Parathyroid adenoma (tissue), 2 donors: ENCODE measurements at regions not wholly inside any gene's neighbourhood (a gene's known extent, or its start where the extent isn't known, plus 50 kb on each side); places are given as distances from the start of the nearest gene placed in this dataset.
A peak's percentile ranks its signal among the peaks of the same experiment; 100 is the strongest.

ENCODE experiments used
- H2AFZ ChIP-seq: fragments of 300-600 bp; sonication (generic); one replicate; pipeline ENCODE4 v1.7.0; 2017; ENCODE audit warnings: antibody characterized with exemption, mild to moderate bottlenecking
- H3K27ac ChIP-seq: fragments of 300-600 bp; sonication (generic); one replicate; pipeline ENCODE4 v1.7.0; 2017
- H3K27me3 ChIP-seq: fragments of 300-600 bp; sonication (generic); one replicate; pipeline ENCODE4 v1.7.0; 2017; ENCODE audit warnings: low read length; ENCODE audit not compliant: control insufficient read depth, insufficient read depth
- H3K36me3 ChIP-seq: fragments of 300-600 bp; sonication (generic); one replicate; pipeline ENCODE4 v1.7.0; 2017; ENCODE audit warnings: low read length; ENCODE audit not compliant: control insufficient read depth, insufficient read depth
- H3K4me1 ChIP-seq: fragments of 300-600 bp; sonication (generic); one replicate; pipeline ENCODE4 v1.7.0; 2017; ENCODE audit warnings: control low read depth
- H3K4me2 ChIP-seq: fragments of 300-600 bp; sonication (generic); one replicate; pipeline ENCODE4 v1.7.0; 2017; ENCODE audit warnings: low read length
- H3K4me3 ChIP-seq: fragments of 300-600 bp; sonication (generic); one replicate; pipeline ENCODE4 v1.7.0; 2017; ENCODE audit warnings: low read depth, low read length
- H3K79me2 ChIP-seq: fragments of 300-600 bp; sonication (generic); one replicate; pipeline ENCODE4 v1.7.0; 2017; ENCODE audit warnings: control low read depth
- H3K9ac ChIP-seq: fragments of 300-600 bp; sonication (generic); one replicate; pipeline ENCODE4 v1.7.0; 2017; ENCODE audit warnings: mild to moderate bottlenecking
- H3K9me3 ChIP-seq: fragments of 300-600 bp; sonication (generic); one replicate; pipeline ENCODE4 v1.7.0; 2017; ENCODE audit warnings: low read length; ENCODE audit not compliant: control insufficient read depth
- CTCF ChIP-seq: fragments of 300-600 bp; sonication (generic); IDR thresholded peaks from one replicate; pipeline ENCODE4 v1.7.0; 2017; ENCODE audit warnings: antibody characterized with exemption, mild to moderate bottlenecking
- donor health status: primary hyperparathyroidism.

DNA sequence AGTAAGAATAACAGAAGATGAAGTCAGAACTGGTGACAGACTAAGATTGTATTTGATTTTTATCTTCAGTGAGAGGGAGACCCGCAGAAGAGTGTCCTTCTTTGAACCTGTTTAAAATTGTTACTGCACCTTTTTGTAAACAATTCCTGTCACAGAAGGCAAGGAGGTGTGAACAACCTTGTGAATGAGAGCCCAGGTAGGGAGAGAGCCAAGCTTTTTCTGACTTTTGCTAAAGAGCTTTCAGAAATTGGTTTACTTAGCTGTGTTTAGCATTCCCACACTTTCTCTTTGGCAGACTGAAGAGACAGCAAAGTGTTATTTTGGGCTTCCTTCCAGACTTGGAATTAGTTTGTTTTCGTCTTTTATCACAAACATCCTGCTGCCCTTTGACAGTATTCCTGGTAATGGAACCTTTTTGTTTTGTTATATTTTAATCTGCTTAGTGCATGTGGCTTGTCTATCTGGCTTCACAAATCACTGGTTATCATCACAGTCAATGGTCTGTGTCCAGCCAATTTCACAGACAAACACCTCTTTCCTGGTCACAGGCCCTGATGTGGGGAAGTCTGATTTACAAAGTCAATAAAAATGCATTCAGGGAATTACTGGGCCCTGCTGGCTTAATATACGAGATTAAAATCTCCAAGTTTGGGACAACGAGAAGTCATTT, 85.7 kb upstream of the HS3ST2 start:
- Histone ChIP-seq H2AFZ (no peak overlapping the region), H3K79me2 (no peaks in the 10 kb centered on the region), H3K27me3 (no peaks in the 10 kb centered on the region), H3K27ac (peak overlapping the region; percentile 50), H3K4me2 (no peak overlapping the region), H3K9me3 (no peaks in the 10 kb centered on the region), H3K9ac (no peak overlapping the region), H3K4me3 (no peak overlapping the region), H3K36me3 (no peaks in the 10 kb centered on the region), H3K4me1 (peaks cover 20% of the 10 kb centered on the region)
- TF ChIP-seq CTCF, result no peak

- Histone ChIP-seq H3K4me3 (no peak overlapping the region), H3K4me1 (peaks cover 18% of the 10 kb centered on the region), H3K27ac (no peak overlapping the region), H3K79me2 (no peaks in the 10 kb centered on the region), H3K4me2 (no peak overlapping the region), H3K36me3 (no peaks in the 10 kb centered on the region), H3K9ac (no peak overlapping the region), H2AFZ (no peak overlapping the region), H3K27me3 (no peaks in the 10 kb centered on the region), H3K9me3 (no peaks in the 10 kb centered on the region)
- TF ChIP-seq CTCF, result no peak
Observed at GRCh38 chr16:22732400-22732799, 81.6 kb upstream of the HS3ST2 start.

DNA sequence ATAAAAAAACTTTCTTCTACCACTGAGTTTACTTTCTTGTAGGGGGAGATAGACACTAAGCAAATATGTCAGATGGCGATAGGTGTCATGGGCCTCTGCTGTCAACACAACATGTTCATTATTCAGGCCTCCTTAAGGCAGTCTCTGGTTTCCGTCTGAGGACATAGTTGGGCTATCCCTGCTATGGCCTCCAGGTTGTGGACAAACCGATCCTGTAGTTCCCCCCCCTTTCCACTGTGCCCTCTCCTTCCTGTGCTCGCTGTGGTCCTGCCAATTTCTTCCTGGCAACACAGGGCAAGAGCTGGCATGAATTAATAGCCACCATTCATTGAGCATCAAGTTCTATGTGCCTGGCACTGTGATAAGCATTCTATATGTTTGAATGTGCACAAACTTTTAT, 81.0 kb upstream of the HS3ST2 start:
- Histone ChIP-seq H3K27me3 (no peaks in the 10 kb centered on the region), H3K4me3 (no peak overlapping the region), H3K4me2 (no peak overlapping the region), H3K4me1 (peaks cover 12% of the 10 kb centered on the region), H3K36me3 (no peaks in the 10 kb centered on the region), H3K79me2 (no peaks in the 10 kb centered on the region), H3K9ac (no peak overlapping the region), H3K27ac (no peak overlapping the region), H3K9me3 (no peaks in the 10 kb centered on the region), H2AFZ (no peak overlapping the region)
- no peak for TF ChIP-seq CTCF

DNA sequence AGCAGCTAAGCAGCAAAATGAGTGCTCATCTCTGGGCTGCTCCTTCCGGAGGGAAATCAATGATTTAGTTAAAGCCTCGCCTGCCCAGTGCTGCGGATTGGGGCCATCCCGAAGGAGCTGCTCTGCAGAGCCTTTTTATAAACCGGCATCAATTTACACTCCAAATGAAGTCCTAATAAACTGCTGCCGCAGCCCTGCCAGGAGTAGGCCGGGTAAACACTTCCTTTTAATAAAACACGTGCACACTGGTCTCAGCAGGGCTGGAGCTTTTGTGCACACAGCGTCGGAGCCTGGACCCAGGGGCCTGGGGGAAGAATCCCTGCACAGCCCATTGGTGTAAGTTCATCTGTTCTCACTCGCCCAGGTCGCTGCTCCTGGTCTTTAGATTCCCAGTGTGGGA, 79.6 kb upstream of the HS3ST2 start:
- Histone ChIP-seq H3K79me2 (no peaks in the 10 kb centered on the region), H3K27ac (no peak overlapping the region), H3K27me3 (no peaks in the 10 kb centered on the region), H3K4me1 (no peaks in the 10 kb centered on the region), H3K36me3 (no peaks in the 10 kb centered on the region), H3K9ac (no peak overlapping the region), H3K4me2 (no peak overlapping the region), H3K4me3 (no peak overlapping the region), H2AFZ (no peak overlapping the region), H3K9me3 (no peaks in the 10 kb centered on the region)
- TF ChIP-seq CTCF, result no peak

DNA sequence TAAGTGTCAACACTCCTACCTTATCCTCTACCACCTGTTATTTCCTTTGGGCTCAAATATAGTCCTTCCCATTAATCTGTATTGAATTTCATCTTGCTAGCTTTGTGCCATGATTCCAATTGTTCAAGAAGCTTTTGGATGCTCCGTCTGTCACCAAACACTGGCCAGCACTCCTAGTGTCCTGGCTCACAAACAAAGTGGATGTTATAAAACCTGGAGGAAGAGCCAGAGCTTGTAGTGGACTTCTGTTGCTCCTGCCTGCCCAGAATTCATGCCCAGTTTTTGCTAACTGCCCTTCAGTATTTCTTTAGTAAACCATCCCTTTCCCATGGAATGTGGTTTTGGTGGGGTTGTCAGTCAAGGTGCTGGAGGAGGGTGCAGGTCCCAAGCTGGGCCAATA, 77.2 kb upstream of the HS3ST2 start:
- no peaks in the 10 kb centered on the region for H3K4me1 ChIP-seq
- no peak overlapping the region for H3K27ac ChIP-seq
- no peak overlapping the region for H3K4me2 ChIP-seq
- H3K27me3 ChIP-seq, result no peaks in the 10 kb centered on the region
- H3K4me3 ChIP-seq, result no peak overlapping the region
- no peaks in the 10 kb centered on the region for H3K36me3 ChIP-seq
- no peak overlapping the region for H3K9ac ChIP-seq
- H3K9me3 ChIP-seq, result no peaks in the 10 kb centered on the region
- no peak for TF ChIP-seq CTCF
- no peak overlapping the region for H2AFZ ChIP-seq
- no peaks in the 10 kb centered on the region for H3K79me2 ChIP-seq
